Right cardiac atrium (tissue), 5 donors: ENCODE measurements at regions not wholly inside any gene's neighbourhood (a gene's known extent, or its start where the extent isn't known, plus 50 kb on each side); places are given as distances from the start of the nearest gene placed in this dataset.
"Not testable (repeated sequence)": the region's sequence is repeated elsewhere in the genome, so short reads cannot be mapped to it uniquely, and the experiment has no call there.

ENCODE experiments used
- ATAC-seq, 2 donors: fragments of 200-7000 bp; cut with Tn5 transposase; one replicate each; pipeline versions ENCODE4 v1.8.0 to v1.9.1; 2020; ENCODE audit warnings: moderate library complexity in 2 of 2, mild to moderate bottlenecking in 1 of 2
- DNase-seq, 3 donors: peaks; one replicate each; pipeline ENCODE4 v3.0.0-alpha.2; 2020
- H3K27ac ChIP-seq: one replicate; pipeline ENCODE4 v1.5.1; 2013; ENCODE audit warnings: mild to moderate bottlenecking, low read length, control low read depth, moderate library complexity
- H3K27me3 ChIP-seq: one replicate; pipeline ENCODE4 v1.6.1; 2013; ENCODE audit not compliant: control insufficient read depth, insufficient read depth
- H3K4me1 ChIP-seq: one replicate; pipeline ENCODE4 v1.6.1; 2013; ENCODE audit warnings: low read length; ENCODE audit not compliant: control insufficient read depth, insufficient read depth
- H3K4me3 ChIP-seq: one replicate; pipeline ENCODE4 v1.5.1; 2013; ENCODE audit warnings: low read length, control low read depth
- H3K9me3 ChIP-seq: one replicate; pipeline ENCODE4 v1.6.1; 2013; ENCODE audit warnings: low read length; ENCODE audit not compliant: control insufficient read depth
- WGBS: extraction: QIAGEN DNeasy Blood & Tissue Kit; methylation state at CpG from one replicate; pipeline ENCODE4 v1.1.7; 2013; 5-methylcytosine and 5-hydroxymethylcytosine counted together
- intact Hi-C, 4 donors: fragments of 100-400 bp; cut with DNase I; formaldehyde crosslinking; loops; one replicate each; pipeline versions ENCODE4 v1.11.0 to v1.14.0; 2022 to 2023
- donor health status: healthy with polysubstance abuse.
- donor health status: DM: no; HTN: yes; CAD: no.
- donor health status: DM: no; HTN: no; CAD: no.
- donor health status: DM: no; HTN: yes; CAD: no; lungs with severe emphysema.
- donor health status: DM: yes; HTN: yes; CAD: no.

GRCh38 chrX:80508083-80508482 lies 87.8 kb downstream of the TENT5D start:
- 75% methylated on average over 3 of the region's 3 CpGs for WGBS
- not testable (repeated sequence) for ATAC-seq

GRCh38 chrX:80511969-80512760 lies 91.9 kb downstream of the TENT5D start:
- Histone ChIP-seq H3K9me3 (no peaks in the 10 kb centered on the region), H3K4me3 (no peak overlapping the region), H3K4me1 (no peaks in the 10 kb centered on the region), H3K27me3 (no peaks in the 10 kb centered on the region), H3K27ac (no peak overlapping the region)
- intact Hi-C loops = no loop called here
- 22% methylated on average over 7 of the region's 7 CpGs for WGBS
- no peak for ATAC-seq
- no peak for DNase-seq

More at GRCh38 chrX:80508083-80508482, 87.8 kb downstream of the TENT5D start:
- H3K4me3 ChIP-seq, H3K4me1 ChIP-seq, H3K27ac ChIP-seq, intact Hi-C loops, H3K9me3 ChIP-seq, H3K27me3 ChIP-seq, DNase-seq: not testable (repeated sequence)

- no peaks in the 10 kb centered on the region for H3K9me3 ChIP-seq
- intact Hi-C loops = no loop called here
- H3K4me1 ChIP-seq = no peaks in the 10 kb centered on the region
- H3K27ac ChIP-seq = no peak overlapping the region
- no peak for DNase-seq
- H3K4me3 ChIP-seq = no peak overlapping the region
- 38% methylated on average over 4 of the region's 4 CpGs for WGBS
- ATAC-seq = no peak
- no peaks in the 10 kb centered on the region for H3K27me3 ChIP-seq
Measured at GRCh38 chrX:80512924-80513323, 92.7 kb downstream of the TENT5D start.

- Histone ChIP-seq H3K27ac (no peak overlapping the region), H3K27me3 (no peaks in the 10 kb centered on the region), H3K4me1 (no peaks in the 10 kb centered on the region), H3K9me3 (no peaks in the 10 kb centered on the region), H3K4me3 (no peak overlapping the region)
- ATAC-seq (no peak), DNase-seq (no peak)
- intact Hi-C loops = no loop called here
- 8% methylated on average over 2 of the region's 2 CpGs for WGBS
Measured at GRCh38 chrX:80513625-80514024, 93.4 kb downstream of the TENT5D start.

GRCh38 chrX:80537096-80537495 lies 116.8 kb downstream of the TENT5D start:
- intact Hi-C loops = no loop called here
- WGBS = 90% methylated on average over 1 of the region's 1 CpG
- ATAC-seq (no peak), DNase-seq (no peak)
- no peaks in the 10 kb centered on the region for H3K27me3 ChIP-seq
- H3K4me3 ChIP-seq = no peak overlapping the region
- no peaks in the 10 kb centered on the region for H3K9me3 ChIP-seq
- H3K4me1 ChIP-seq = no peaks in the 10 kb centered on the region
- H3K27ac ChIP-seq = no peak overlapping the region

GRCh38 chrX:80550722-80551121 lies 130.5 kb downstream of the TENT5D start:
- no peaks in the 10 kb centered on the region for H3K4me1 ChIP-seq
- H3K27me3 ChIP-seq = no peaks in the 10 kb centered on the region
- intact Hi-C loops = no loop called here
- no peak overlapping the region for H3K4me3 ChIP-seq
- H3K27ac ChIP-seq = no peak overlapping the region
- 51% methylated on average over 6 of the region's 6 CpGs for WGBS
- no peaks in the 10 kb centered on the region for H3K9me3 ChIP-seq
- DNase-seq (no peak), ATAC-seq (no peak)

GRCh38 chrX:80556148-80556547 lies 135.9 kb downstream of the TENT5D start:
- Histone ChIP-seq H3K4me1 (no peaks in the 10 kb centered on the region), H3K9me3 (no peaks in the 10 kb centered on the region), H3K4me3 (no peak overlapping the region), H3K27ac (no peak overlapping the region), H3K27me3 (no peaks in the 10 kb centered on the region)
- no peak for DNase-seq
- ATAC-seq = no peak
- WGBS = 34% methylated on average over 3 of the region's 3 CpGs
- intact Hi-C loops = no loop called here

GRCh38 chrX:80572636-80573035 lies 152.4 kb downstream of the TENT5D start:
- Histone ChIP-seq H3K27ac (no peak overlapping the region), H3K4me1 (no peaks in the 10 kb centered on the region), H3K4me3 (no peak overlapping the region), H3K9me3 (no peaks in the 10 kb centered on the region), H3K27me3 (no peaks in the 10 kb centered on the region)
- intact Hi-C loops = no loop called here
- no peak for ATAC-seq
- DNase-seq = no peak
- WGBS = 85% methylated on average over 13 of the region's 13 CpGs

- Histone ChIP-seq H3K4me3 (no peak overlapping the region), H3K9me3 (no peaks in the 10 kb centered on the region), H3K27me3 (no peaks in the 10 kb centered on the region), H3K4me1 (no peaks in the 10 kb centered on the region), H3K27ac (no peak overlapping the region)
- DNase-seq (peak in 1 of 3 donors; percentile 44), ATAC-seq (no peak)
- WGBS = 95% methylated on average over 20 of the region's 20 CpGs
- intact Hi-C loops = no loop called here
Measured at GRCh38 chrX:80573275-80573674, 153.0 kb downstream of the TENT5D start.

- H3K27ac ChIP-seq, H3K4me1 ChIP-seq, H3K9me3 ChIP-seq, H3K4me3 ChIP-seq, ATAC-seq, intact Hi-C loops, H3K27me3 ChIP-seq: not testable (repeated sequence)
- WGBS = 89% methylated on average over 50 of the region's 50 CpGs
- DNase-seq = peak in 1 of 3 donors; percentile 34
Measured at GRCh38 chrX:80574486-80575086, 154.3 kb downstream of the TENT5D start.

- H3K27ac ChIP-seq = no peak overlapping the region
- ATAC-seq (peak; percentile 68 to 78), DNase-seq (peak in 2 of 3 donors; percentile 55 to 70)
- no peaks in the 10 kb centered on the region for H3K9me3 ChIP-seq
- H3K4me3 ChIP-seq = no peak overlapping the region
- no peaks in the 10 kb centered on the region for H3K4me1 ChIP-seq
- intact Hi-C loops = no loop called here
- H3K27me3 ChIP-seq = no peaks in the 10 kb centered on the region
Measured at GRCh38 chrX:80576267-80576666, 156.0 kb downstream of the TENT5D start.
